ENCODE measurements at regions not wholly inside any gene's neighbourhood (a gene's known extent, or its start where the extent isn't known, plus 50 kb on each side); places are given as distances from the start of the nearest gene placed in this dataset.
A peak's percentile ranks its signal among the peaks of the same experiment; 100 is the strongest.

GRCh38 chr5:25020454-25020853 is 375.7 kb upstream of the CDH10 start:
- no peak for DNase-seq (ENCODE audit: low read depth in 2 of 2)
- H3K4me3 ChIP-seq (replicated peaks in 1 of 2; ENCODE audit: low read depth in 2 of 2, low read length in 2 of 2) = no peak overlapping the region
- TF ChIP-seq CTCF (IDR thresholded peaks at IDR 0.05; ENCODE audit: low read depth, low read length) = no peak

GRCh38 chr5:25009063-25009462 is 364.3 kb upstream of the CDH10 start:
- no peak for DNase-seq (ENCODE audit: low read depth in 2 of 2)
- no peak for TF ChIP-seq CTCF (IDR thresholded peaks at IDR 0.05; ENCODE audit: low read depth, low read length)
- no peak overlapping the region for H3K4me3 ChIP-seq (replicated peaks in 1 of 2; ENCODE audit: low read depth in 2 of 2, low read length in 2 of 2)

- H3K4me3 ChIP-seq (replicated peaks in 1 of 2; ENCODE audit: low read depth in 2 of 2, low read length in 2 of 2) = no peak overlapping the region
- peak; percentile 0 for DNase-seq (ENCODE audit: low read depth in 2 of 2)
- no peak for TF ChIP-seq CTCF (IDR thresholded peaks at IDR 0.05; ENCODE audit: low read depth, low read length)
Observed at GRCh38 chr5:25006734-25007133, 362.0 kb upstream of the CDH10 start.

GRCh38 chr5:25006237-25006636 is 361.5 kb upstream of the CDH10 start:
- no peak overlapping the region for H3K4me3 ChIP-seq (replicated peaks in 1 of 2; ENCODE audit: low read depth in 2 of 2, low read length in 2 of 2)
- DNase-seq (ENCODE audit: low read depth in 2 of 2) = no peak
- TF ChIP-seq CTCF (IDR thresholded peaks at IDR 0.05; ENCODE audit: low read depth, low read length) = no peak

GRCh38 chr5:25005431-25005830 is 360.7 kb upstream of the CDH10 start:
- DNase-seq (ENCODE audit: low read depth in 2 of 2) = no peak
- no peak overlapping the region for H3K4me3 ChIP-seq (replicated peaks in 1 of 2; ENCODE audit: low read depth in 2 of 2, low read length in 2 of 2)
- no peak for TF ChIP-seq CTCF (IDR thresholded peaks at IDR 0.05; ENCODE audit: low read depth, low read length)

GRCh38 chr5:25002371-25002770 is 357.6 kb upstream of the CDH10 start:
- no peak for TF ChIP-seq CTCF (IDR thresholded peaks at IDR 0.05; ENCODE audit: low read depth, low read length)
- no peak overlapping the region for H3K4me3 ChIP-seq (replicated peaks in 1 of 2; ENCODE audit: low read depth in 2 of 2, low read length in 2 of 2)
- no peak for DNase-seq (ENCODE audit: low read depth in 2 of 2)

- no peak for DNase-seq (ENCODE audit: low read depth in 2 of 2)
- H3K4me3 ChIP-seq (replicated peaks in 1 of 2; ENCODE audit: low read depth in 2 of 2, low read length in 2 of 2) = no peak overlapping the region
- TF ChIP-seq CTCF (IDR thresholded peaks at IDR 0.05; ENCODE audit: low read depth, low read length) = no peak
Observed at GRCh38 chr5:24999732-25000131, 355.0 kb upstream of the CDH10 start.
